Adrenal gland (tissue), 9 donors: ENCODE measurements at regions not wholly inside any gene's neighbourhood (a gene's known extent, or its start where the extent isn't known, plus 50 kb on each side); places are given as distances from the start of the nearest gene placed in this dataset.

ENCODE experiments used
- DNase-seq, 7 donors: peaks; one replicate each; pipeline ENCODE4 v3.0.0-alpha.2; 2019 to 2020
- H3K27ac ChIP-seq, 5 donors: fragments of 200-600 bp; sonication (generic) in 4 of 5; 1 replicate in 3 of 5; 2 replicates in 2 of 5; pipeline versions ENCODE4 v1.5.1 to v1.8.0; 2016 to 2020; ENCODE audit warnings: mild to moderate bottlenecking in 1 of 5
- H3K27me3 ChIP-seq: fragments of 200-600 bp; 2 replicates; pipeline ENCODE4 v1.8.0; 2021
- H3K36me3 ChIP-seq, 2 donors: fragments of 200-600 bp; replicated peaks in 1 of 2; 1 replicate in 1 of 2; 2 replicates in 1 of 2; pipeline versions ENCODE4 v1.5.1 to v1.8.0; 2018 to 2022
- H3K4me1 ChIP-seq, 2 donors: fragments of 200-600 bp; replicated peaks in 1 of 2; 1 replicate in 1 of 2; 2 replicates in 1 of 2; pipeline versions ENCODE4 v1.5.1 to v1.8.0; 2018 to 2021
- H3K4me3 ChIP-seq, 4 donors: fragments of 200-600 bp; sonication (generic) in 3 of 4; one replicate each; pipeline ENCODE4 v1.5.1; 2016 to 2018
- H3K9me3 ChIP-seq, 3 donors: fragments of 200-600 bp; sonication (generic) in 1 of 3; replicated peaks in 1 of 3; 1 replicate in 2 of 3; 2 replicates in 1 of 3; pipeline versions ENCODE4 v1.5.1 to v1.8.0; 2016 to 2021
- CTCF ChIP-seq, 6 experiments: fragments of 450-650 bp in 4 of 6; fragments of 200-600 bp in 2 of 6; sonication (generic) in 1 of 6; IDR thresholded peaks; 1 replicate in 5 of 6; 2 replicates in 1 of 6; pipeline versions ENCODE4 v1.5.1 to v1.8.0; 2016 to 2021; ENCODE audit warnings: antibody characterized with exemption in 6 of 6, mild to moderate bottlenecking in 2 of 6, moderate library complexity in 1 of 6
- POLR2A ChIP-seq, 2 donors: fragments of 450-650 bp; IDR thresholded peaks; one replicate each; pipeline ENCODE4 v1.6.1; 2017; ENCODE audit warnings: antibody characterized with exemption in 2 of 2, mild to moderate bottlenecking in 2 of 2, moderate library complexity in 1 of 2
- WGBS, 4 donors: extraction: QIAGEN DNeasy Blood & Tissue Kit in 2 of 4; methylation state at CpG; one replicate each; pipeline versions ENCODE4 v1.1.5 to v1.1.7; 2013 to 2017; 5-methylcytosine and 5-hydroxymethylcytosine counted together
- intact Hi-C, 2 donors: fragments of 100-400 bp; cut with DNase I; formaldehyde crosslinking; loops; one replicate each; pipeline versions ENCODE4 v1.14.1 to v1.15.0; 2022 to 2023
- donor health status: healthy with polysubstance abuse.
- donor health status: Bipolar disorder and iron deficiency.
- donor health status: DM: yes; HTN: yes; CAD: no.
- donor health status: DM: no; HTN: no; CAD: no.
- donor health status: DM: no; HTN: no; CAD: no.

GRCh38 chr2:13001408-13001807 is 284.7 kb downstream of the TRIB2 start:
- Histone ChIP-seq H3K27ac (no peak overlapping the region), H3K9me3 (no peaks in the 10 kb centered on the region), H3K36me3 (no peaks in the 10 kb centered on the region), H3K27me3 (no peaks in the 10 kb centered on the region), H3K4me1 (peaks cover 0 to 13% of the 10 kb centered on the region in 2 donors), H3K4me3 (no peak overlapping the region)
- DNase-seq = no peak
- 58 to 70% (median 62%) methylated on average over 2 of the region's 2 CpGs for WGBS, 4 donors
- intact Hi-C loops = loop anchor here (10.0 kb wide), 3 partner anchors 67 to 1177 kb away; no protein-coding TSS in a partner anchor
- TF ChIP-seq POLR2A (IDR thresholded peaks at IDR 0.05) = no peak
- TF ChIP-seq CTCF (IDR thresholded peaks at IDR 0.05) = no peak

GRCh38 chr2:13002536-13003331 is 286.0 kb downstream of the TRIB2 start:
- H3K4me3 ChIP-seq = no peak overlapping the region
- no peak for DNase-seq
- intact Hi-C loops = loop anchor here (10.0 kb wide), 3 partner anchors 68 to 1178 kb away; no protein-coding TSS in a partner anchor
- peak overlapping the region in 1 of 5 donors; percentile 38 for H3K27ac ChIP-seq
- no peak for TF ChIP-seq CTCF (IDR thresholded peaks at IDR 0.05)
- TF ChIP-seq POLR2A (IDR thresholded peaks at IDR 0.05) = no peak
- H3K9me3 ChIP-seq = no peaks in the 10 kb centered on the region
- WGBS, 4 donors = 68 to 71% (median 70%) methylated on average over 7 of the region's 7 CpGs
- no peaks in the 10 kb centered on the region for H3K27me3 ChIP-seq
- peaks cover 0 to 16% of the 10 kb centered on the region in 2 donors for H3K4me1 ChIP-seq
- H3K36me3 ChIP-seq = no peaks in the 10 kb centered on the region

- H3K27me3 ChIP-seq = no peaks in the 10 kb centered on the region
- H3K4me1 ChIP-seq = peaks cover 0 to 16% of the 10 kb centered on the region in 2 donors
- no peak overlapping the region for H3K4me3 ChIP-seq
- no peak for TF ChIP-seq POLR2A (IDR thresholded peaks at IDR 0.05)
- no peak for TF ChIP-seq CTCF (IDR thresholded peaks at IDR 0.05)
- no peaks in the 10 kb centered on the region for H3K9me3 ChIP-seq
- H3K27ac ChIP-seq = peak overlapping the region in 1 of 5 donors; percentile 15
- 42 to 60% (median 45%) methylated on average over 2 of the region's 2 CpGs for WGBS, 4 donors
- intact Hi-C loops = loop anchor here (10.0 kb wide), 3 partner anchors 69 to 1179 kb away; no protein-coding TSS in a partner anchor
- DNase-seq = no peak
- no peaks in the 10 kb centered on the region for H3K36me3 ChIP-seq
Observed at GRCh38 chr2:13003500-13003899, 286.8 kb downstream of the TRIB2 start.

GRCh38 chr2:13005048-13005447 is 288.3 kb downstream of the TRIB2 start:
- Histone ChIP-seq H3K4me1 (peaks cover 0 to 16% of the 10 kb centered on the region in 2 donors), H3K27ac (peak overlapping the region in 1 of 5 donors; percentile 15), H3K4me3 (peak overlapping the region in 1 of 4 donors; percentile 15), H3K9me3 (no peaks in the 10 kb centered on the region), H3K27me3 (no peaks in the 10 kb centered on the region), H3K36me3 (no peaks in the 10 kb centered on the region)
- no peak for DNase-seq
- WGBS, 4 donors = 52 to 81% (median 71%) methylated on average over 2 of the region's 2 CpGs
- intact Hi-C loops = loop anchor here (10.0 kb wide), 3 partner anchors 70 to 1180 kb away; no protein-coding TSS in a partner anchor
- TF ChIP-seq POLR2A (IDR thresholded peaks at IDR 0.05) (no peak), CTCF (IDR thresholded peaks at IDR 0.05) (no peak)
